NCI-H2196 treated with DMSO at 0.1 percent for 48 hours (cell line): ENCODE measurements at regions not wholly inside any gene's neighbourhood (a gene's known extent, or its start where the extent isn't known, plus 50 kb on each side); places are given as distances from the start of the nearest gene placed in this dataset.
"Not testable (repeated sequence)": the region's sequence is repeated elsewhere in the genome, so short reads cannot be mapped to it uniquely, and the experiment has no call there.

Experiments used
- DNase-seq: peaks from one replicate; lab custom pipeline; 2025; ENCODE audit not compliant: unreplicated experiment; lab: John Stamatoyannopoulos, UW

- no peak for DNase-seq
Observed at GRCh38 chr18:77329651-77330050, 80.0 kb downstream of the GALR1 start.

GRCh38 chr18:77334876-77335275 is 85.2 kb downstream of the GALR1 start:
- no peak for DNase-seq

DNA sequence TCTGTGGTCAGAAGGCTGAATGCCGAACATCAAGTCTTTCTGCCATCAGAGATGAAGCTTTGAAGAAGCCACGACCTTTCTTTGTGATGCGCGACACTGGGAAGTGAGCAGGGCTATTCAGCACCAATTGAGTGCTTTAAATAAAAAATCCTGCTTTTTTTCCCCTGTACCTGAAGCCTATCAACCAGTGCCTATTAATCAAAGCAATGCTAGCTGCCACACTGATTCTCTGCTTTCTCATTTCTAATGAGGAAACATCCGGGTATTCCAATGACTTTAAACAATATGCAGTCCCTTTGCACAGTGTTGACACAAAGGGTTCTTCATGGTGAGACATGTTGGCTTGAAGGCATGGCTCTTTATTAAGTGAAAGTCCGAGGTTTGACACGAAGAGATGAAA is 88.0 kb downstream of the GALR1 start:
- DNase-seq, result no peak

GRCh38 chr18:77339093-77339492 is 89.4 kb downstream of the GALR1 start:
- DNase-seq, result no peak

DNA sequence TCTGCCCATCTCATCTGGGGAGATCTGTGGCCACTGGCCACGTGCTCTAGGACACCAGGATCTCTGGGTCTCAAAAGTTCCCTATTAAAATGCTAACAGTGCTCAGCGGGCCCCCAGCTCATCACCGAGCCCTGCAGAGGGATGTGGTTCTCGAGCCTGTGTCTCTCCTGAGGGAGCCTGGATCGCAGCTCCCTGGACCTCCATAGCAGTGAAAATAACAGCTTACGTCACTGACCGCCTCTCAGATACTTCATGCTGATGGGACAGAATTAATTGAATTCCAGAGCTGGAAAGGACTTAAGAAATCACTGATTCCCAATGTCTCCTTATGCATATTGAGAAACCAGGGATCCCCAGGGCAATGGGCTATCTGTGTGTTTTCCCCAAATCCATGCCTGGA is 90.0 kb downstream of the GALR1 start:
- DNase-seq, result no peak

GRCh38 chr18:77340815-77341214 is 91.2 kb downstream of the GALR1 start:
- no peak for DNase-seq

DNA sequence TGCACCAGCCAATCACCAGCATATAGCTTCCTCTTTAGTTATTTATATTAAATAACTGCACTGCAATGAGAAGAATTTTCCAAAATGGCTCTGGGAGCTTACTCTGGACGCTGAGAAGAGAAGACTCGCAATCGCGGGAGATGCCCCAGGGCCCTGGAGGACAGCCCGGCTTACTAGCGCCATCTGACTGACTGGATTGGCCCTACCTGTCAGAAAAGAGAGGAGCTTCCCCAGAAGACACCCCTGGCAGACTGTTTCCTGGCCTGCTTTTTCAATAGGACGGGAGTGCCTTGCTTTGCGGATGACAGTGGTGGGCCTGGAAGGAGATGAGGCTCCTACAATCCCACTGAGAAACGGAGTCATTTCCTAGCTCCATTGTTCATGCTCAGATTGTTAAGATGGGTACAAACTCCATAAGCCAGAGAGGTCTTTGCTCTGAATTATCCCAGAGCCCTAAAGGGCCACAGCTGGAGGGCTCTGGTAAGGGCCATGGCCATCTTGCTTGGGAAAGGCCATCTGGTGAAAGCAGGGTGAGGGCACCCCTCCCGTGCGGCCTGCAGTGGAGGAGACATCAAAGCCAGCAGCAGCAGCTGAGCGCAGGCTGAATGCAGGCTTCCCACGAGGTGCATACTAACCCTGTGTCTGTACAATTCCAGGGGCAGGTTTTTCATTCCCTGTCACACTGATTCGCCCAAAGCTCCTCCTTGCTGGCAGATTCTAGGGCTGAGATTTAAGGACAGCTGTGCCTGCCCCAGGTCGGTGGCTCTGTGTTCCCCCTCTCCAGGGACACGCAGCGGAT is 92.1 kb downstream of the GALR1 start:
- DNase-seq, result no peak

DNA sequence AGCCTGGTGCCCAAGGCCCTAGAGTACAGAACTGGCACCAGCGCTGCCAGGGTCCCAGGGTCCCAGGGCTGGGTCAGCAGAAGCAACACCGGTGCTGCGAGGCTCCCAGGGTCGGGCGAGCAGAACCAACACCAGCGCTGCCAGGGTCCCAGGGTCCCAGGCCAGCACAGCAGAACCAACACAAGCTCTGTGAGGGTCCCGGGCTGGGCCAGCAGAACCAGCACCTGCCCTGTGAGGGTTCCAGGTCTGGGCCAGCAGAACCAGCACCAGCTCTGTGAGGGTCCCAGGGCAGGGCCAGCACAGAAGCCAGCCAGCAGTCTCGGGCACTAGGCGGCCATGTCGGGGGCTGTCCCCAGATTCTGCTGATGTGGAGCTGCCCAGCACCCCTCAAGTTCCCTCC is 93.1 kb downstream of the GALR1 start:
- DNase-seq, result no peak

GRCh38 chr18:77343846-77344510 is 94.3 kb downstream of the GALR1 start:
- no peak for DNase-seq

DNA sequence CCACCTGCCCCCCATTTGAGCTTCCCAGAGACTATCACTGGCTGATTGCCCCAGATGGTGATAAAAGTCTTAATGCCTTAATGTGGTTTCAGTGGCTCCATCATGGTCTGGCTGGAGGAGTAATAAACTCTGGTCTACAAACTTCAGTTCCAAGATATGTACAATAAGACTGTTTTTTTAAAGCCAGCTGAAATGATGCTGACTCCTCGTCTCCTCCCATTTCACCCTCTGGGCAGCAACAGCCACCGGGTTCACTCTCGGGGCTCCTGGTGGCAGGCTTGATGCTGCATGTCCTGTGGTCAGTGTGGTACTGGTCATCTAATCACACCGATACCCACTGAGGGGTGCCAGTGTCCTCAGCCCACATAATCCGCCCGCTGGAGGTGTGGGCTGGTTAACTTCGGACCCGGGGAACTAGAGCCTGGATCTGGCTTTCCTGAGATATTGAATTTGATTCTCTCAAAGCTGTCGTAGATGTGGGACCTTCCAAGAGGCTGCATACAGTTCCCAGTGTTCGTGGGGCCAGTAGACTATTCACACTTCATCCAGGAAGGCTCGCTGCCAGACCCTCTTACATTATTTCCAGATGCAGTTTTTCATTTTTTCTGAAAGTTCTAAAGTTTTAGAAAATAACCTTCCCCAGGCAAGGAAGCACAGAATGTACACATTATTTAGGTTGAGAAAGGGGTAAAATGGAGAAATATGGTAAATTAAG is 95.3 kb downstream of the GALR1 start:
- DNase-seq, result no peak

DNA sequence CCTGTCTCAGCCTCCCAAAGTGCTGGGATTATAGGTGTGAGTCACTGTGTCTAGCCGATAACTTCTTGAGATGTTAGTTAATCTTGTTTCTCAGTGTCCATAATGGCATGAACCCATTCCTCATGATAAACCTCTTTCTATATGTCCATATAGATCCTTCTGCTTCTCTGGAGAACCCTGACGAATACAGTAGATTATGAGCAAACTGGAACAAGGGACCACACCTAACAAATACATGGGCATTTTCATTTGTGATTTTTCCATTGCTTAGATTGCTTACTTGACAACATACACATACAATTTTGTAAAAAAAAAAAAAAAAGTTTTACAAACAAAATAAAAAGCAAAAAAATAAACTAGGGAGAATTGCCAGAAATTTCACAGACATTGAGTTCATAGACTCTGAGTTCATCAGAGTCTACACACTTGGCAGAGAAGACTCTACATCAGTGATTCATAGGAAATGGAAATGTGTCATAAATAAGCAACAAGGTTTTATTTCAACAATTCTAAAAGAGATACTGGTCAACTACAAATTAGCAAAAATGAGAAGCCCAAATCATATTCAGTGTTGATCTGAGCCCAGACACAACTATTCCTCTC is 96.7 kb downstream of the GALR1 start:
- DNase-seq, result no peak

DNA sequence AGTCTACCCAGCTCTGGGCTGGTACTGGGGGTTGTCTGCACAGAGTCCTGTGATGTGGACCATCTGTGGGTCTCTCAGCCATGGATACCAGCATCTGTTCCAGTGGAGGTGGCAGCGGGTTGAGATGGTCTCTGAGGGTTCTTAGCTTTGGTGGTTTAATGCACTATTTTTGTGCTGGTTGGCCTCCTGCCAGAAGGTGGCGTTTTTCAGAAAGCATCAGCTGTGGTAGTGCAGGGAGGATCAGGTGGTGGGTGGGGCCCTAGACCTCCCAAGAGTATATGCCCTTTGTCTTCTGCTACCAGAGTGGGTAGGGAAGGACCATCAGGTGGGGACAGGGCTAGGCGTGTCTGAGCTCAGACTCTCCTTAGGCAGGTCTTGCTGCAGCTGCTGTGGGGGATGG is 103.7 kb downstream of the GALR1 start:
- not testable (repeated sequence) for DNase-seq

DNA sequence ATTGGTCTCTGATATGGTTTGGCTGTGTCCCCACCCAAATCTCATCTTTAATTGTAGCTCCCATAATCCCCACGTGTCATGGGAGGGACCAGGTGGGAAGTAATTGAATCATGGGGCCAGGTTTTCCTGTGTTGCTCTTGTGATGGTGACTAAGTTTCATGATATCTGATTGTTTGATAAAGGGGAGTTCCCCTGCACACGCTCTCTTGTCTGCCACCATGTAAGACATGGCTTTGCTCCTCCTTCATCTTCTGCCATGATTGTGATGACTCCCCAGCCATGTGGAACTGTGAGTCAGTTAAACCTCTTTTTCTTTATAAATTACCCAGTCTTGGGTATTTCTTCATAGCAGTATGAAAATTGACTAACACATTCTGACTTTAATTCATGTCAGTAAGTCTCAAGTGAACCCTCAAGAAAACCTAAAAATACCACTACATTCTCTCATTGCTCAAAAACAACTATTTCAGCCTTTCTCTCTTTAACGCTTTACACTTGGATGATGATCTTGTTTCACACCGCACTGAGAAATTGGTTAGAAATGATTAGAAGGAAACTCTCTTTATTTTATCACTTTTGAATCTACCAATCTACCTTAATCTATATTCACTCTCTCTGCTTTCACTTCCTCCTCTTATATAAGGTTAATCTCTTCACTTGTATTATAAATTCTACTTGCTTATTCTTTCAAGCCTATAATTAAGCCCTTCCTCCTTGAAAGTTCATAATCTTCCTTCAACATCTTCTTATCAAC is 110.1 kb downstream of the GALR1 start:
- DNase-seq, result no peak

GRCh38 chr18:77360315-77361190 is 110.9 kb downstream of the GALR1 start:
- DNase-seq, result no peak

GRCh38 chr18:77361382-77361781 is 111.7 kb downstream of the GALR1 start:
- DNase-seq, result no peak

- DNase-seq, result no peak
Observed at GRCh38 chr18:77365667-77366066, 116.0 kb downstream of the GALR1 start.

- DNase-seq, result no peak
Observed at GRCh38 chr18:77366067-77366719, 116.5 kb downstream of the GALR1 start.

DNA sequence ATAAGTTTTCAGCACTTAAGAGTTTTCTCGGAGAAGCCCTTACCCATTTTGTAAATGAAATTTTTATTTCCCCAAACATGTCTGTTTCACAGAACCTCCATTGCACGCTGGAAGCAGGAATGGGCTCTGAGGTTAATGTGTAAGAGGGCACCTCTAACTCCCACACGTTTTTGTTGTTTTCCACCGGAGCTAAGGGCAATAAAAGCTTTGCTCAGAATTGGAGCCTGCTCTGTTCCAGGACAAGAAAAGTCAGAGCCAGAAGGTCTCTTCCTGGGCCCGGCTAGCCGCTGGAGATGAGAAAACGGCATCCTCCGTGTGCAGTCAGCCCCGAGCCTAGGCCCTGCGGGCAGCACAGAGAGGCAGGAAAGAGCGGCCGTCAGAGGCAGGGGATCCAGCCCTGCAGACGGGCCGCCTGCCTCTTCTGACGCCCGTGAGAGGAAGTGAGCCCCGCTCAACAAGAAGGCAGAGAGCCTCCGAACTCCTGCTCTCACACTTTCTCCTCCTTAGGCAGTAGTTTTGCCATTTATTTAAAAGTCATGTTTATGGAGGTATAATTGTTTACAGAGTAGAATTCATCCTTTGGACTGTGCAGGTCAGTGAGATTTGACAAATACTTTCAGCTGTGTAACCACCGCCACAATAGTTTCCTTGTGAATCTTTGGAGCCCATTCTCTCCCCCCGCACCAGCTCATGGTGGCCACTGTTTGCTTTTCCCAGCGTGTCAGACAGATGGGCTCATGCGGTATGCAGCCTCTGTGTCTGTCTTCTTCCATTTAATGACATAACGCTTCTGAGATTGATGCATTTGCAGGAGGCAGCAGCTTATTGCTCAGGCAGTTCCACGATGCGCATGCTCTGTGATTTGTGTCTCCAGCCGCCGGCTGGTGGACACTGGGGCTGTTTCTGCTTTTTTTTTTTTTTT is 117.3 kb downstream of the GALR1 start:
- DNase-seq, result no peak
